Germinal center (tissue), 1 donor: ENCODE measurements at regions not wholly inside any gene's neighbourhood (a gene's known extent, or its start where the extent isn't known, plus 50 kb on each side); places are given as distances from the start of the nearest gene placed in this dataset.
"Not testable (repeated sequence)": the region's sequence is repeated elsewhere in the genome, so short reads cannot be mapped to it uniquely, and the experiment has no call there.

Experiments
- DNase-seq: peaks from one replicate; pipeline ENCODE4 v3.0.0; 2012; ENCODE audit warnings: mixed read lengths, low spot score

- no peak for DNase-seq
Measured at GRCh38 chr12:19992311-19992710, 376.0 kb upstream of the PDE3A start.

- DNase-seq = no peak
Measured at GRCh38 chr12:19994968-19995367, 373.4 kb upstream of the PDE3A start.

- DNase-seq = no peak
Measured at GRCh38 chr12:19997656-19998400, 370.5 kb upstream of the PDE3A start.

DNA sequence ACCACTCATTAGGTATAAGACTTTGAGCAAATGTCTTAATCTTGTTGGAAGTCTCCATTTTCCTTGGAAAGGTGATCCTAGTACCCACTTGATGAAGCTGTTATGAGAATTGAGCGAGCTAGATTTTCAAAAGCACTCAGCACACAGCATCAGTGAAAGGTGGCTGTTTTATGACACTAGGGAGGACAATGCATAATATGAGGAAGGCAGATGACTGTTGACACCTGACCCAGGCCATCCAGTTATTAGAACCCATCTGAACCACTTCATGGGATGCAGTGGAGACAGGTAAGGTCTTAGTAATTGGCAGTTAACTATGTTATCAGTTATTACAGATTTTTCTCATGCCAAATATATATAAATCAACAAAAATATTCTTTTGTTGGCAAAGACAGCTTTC, 369.9 kb upstream of the PDE3A start:
- no peak for DNase-seq

GRCh38 chr12:19998961-19999804, 369.2 kb upstream of the PDE3A start:
- no peak for DNase-seq

DNA sequence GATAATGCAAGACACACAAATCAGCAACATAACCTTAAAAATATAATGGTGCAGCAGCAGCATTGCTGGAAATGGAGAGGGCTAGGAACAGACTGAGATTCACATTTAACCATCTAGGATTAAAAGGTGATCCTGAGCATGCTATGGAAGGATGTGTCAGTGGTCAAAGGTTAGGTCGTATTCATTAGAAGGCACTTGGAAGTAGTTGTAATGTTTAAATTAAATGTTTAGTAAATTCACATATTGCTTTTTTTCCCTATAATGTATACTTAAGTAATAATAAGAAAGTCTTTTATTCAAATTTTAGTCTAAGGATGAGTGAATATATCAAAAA, 368.6 kb upstream of the PDE3A start:
- no peak for DNase-seq

DNA sequence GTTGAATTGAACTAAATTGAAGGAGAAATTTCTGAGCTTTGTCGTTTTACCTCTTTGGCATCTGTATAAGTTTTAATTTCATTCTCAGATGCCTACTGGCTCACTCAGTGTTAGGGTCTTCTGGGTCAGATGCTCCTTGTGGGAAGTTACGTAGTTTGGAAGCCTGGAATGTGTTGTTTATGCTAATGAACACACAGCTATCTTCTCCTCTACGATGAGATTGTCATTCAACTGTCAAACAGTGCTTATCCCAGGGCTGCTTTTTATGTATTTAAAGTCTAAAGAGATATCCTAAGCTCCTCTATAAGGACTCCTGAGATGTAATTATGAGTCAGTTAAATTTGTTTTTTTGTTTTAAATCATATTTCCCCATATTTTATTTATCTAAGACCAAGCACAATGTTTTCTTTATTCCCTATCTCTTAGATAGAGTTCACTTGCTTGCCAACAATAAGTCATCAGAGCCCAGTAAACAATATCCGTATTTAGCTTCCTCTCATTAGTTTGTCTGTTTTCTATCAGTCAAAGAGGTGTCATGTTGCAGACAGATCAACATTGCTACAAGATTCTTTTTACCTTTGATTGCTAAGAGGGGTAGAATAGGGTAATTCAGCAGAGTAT, 368.0 kb upstream of the PDE3A start:
- DNase-seq = no peak

DNA sequence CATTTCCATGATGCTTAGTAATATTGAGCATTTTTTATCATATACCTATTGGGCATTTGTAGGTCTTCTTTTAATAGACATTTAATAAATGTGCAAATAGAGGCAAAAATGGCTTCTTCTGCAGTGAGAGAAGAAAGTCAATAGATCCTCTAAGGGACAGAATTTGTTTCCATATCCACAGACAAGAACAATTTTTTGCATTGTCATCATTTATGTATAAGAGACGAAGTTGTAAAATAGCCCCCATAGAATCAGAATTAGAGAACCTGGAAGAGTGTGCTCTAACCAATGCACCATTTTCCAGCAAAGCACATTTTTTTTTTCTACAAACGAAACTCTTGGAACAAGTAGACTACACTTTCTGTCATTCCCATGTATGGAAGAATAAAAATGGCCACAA, 365.1 kb upstream of the PDE3A start:
- no peak for DNase-seq

GRCh38 chr12:20004952-20005351, 363.4 kb upstream of the PDE3A start:
- DNase-seq = no peak

DNA sequence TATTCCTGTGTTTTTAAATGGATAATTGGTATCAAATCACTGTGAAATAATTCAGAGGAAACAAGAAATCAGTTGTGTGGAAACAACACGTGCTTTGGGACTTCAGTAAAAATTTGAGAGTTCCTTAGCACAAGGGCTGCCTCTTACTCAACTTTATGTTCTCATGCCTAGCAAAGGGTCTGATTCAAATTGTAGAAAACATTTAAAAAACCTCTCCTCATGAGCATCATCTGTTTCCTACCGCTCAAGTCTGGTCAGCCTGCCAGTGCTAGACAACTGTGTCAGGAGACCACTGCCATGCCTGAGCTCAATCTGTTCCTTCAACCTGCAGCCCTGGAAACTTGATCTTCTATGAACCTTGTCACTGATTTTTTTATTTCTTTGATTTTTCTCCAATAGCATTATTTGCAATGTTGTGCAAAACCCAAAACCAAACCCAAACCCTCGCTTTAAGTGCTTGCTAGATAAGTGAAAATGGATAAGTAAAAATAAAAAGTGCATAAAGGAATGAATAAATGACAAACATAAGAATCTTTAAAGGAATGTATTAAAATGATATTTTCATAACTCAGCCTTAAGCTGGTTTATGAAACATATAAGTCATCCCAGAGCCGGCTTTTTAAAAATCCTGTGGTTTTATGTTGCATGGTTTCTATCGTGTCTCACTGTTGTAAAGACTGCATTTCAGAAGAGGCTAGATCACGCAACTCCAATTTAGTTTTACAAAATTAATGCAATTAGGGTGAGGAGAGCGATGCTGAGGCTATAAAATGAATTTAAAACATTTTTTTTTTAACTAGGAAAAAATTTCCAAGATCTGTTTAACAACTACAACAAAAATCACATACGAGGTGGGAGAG, 361.2 kb upstream of the PDE3A start:
- no peak for DNase-seq

DNA sequence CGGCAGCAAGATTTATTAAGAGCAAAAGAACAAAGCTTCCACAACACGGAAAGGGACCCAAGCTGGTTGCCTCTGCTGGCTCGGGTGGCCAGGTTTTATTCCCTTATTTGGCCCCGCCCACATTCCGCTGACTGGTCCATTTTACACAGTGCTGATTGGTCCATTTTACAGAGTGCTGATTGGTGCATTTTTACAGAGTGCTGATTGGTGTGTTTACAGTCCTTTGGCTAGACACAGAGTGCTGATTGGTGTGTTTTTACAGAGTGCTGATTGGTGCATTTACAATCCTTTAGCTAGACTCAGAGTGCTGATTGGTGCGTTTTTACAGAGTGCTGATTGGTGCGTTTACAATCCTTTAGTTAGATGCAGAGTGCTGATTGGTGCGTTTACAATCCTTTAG, 358.4 kb upstream of the PDE3A start:
- DNase-seq = not testable (repeated sequence)

DNA sequence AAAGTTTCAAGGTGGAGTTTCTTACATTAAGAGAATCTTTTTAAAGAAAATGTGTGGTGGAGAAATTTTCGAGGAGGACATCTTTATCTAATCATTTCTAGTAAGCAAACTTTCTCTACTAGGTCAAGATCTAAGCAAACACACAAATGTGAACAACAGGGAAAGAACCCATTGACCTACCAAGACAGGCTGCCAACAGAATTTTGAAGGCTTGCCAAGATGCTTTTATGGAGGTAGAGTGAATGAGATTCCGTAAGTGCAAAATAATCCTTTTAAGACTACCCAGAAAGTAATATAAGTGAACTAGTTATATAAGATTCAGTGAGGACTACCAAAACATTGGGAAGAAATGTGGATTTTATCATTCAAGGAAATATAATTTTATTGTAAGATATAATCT, 357.1 kb upstream of the PDE3A start:
- no peak for DNase-seq

DNA sequence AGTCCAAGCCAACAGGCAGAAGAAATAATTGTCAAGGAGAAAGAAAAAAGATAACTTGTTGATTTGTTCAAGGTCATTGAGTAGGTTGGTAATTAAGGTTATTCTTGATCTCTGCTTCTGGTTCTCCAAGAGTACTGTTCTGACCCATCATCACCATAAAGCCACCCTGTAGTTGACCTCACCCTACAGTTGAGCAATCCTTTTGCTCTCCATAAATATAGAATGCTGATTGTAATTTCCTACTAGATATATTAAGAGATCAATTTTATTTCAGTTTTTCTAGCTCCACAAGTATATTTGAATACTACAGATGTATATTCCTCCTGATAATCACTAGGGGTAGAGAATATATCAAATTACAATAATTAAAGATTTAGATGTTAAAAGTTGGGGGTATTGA, 350.5 kb upstream of the PDE3A start:
- no peak for DNase-seq

- DNase-seq = no peak
Measured at GRCh38 chr12:20018406-20018805, 349.9 kb upstream of the PDE3A start.

DNA sequence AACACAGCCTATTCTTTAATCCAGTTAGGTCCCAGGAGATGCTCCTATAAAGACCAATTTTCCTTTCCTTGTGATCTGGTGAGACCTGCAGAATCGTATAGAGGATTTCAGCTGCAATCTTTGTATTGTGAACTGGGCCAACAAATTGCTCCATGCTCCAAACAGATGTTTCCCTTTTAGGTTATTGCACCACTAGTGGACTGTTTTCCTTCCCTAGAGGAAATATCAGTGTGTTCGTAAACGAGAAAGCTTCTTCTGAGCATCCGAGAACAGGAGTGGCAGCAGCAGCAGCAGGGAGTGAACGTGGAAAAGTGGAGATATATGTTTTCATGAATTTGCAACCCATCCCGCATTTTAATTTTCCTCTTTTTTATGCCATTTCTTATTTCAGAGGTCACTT, 344.1 kb upstream of the PDE3A start:
- DNase-seq = no peak

DNA sequence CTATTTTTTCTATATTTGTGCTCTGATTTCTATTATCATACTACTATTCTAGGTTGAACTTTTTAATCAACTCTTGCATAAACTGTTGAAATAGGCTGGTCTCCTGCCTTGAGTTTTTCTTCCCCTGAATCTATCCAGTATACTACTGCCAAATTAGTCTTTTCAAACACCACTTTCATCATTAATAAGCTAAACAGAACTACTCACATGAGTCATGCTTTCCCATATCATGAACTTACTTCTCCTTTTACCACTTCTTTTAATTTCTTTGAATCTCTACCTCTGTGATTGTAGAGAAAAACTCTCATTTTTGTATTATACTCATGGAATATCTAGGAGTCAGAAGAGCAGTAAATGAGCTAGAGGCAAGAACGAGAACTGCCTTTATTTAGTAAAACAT, 340.3 kb upstream of the PDE3A start:
- no peak for DNase-seq

- DNase-seq = no peak
Measured at GRCh38 chr12:20030826-20031225, 337.5 kb upstream of the PDE3A start.

GRCh38 chr12:20039562-20039961, 328.8 kb upstream of the PDE3A start:
- DNase-seq = no peak

- no peak for DNase-seq
Measured at GRCh38 chr12:20040184-20040583, 328.2 kb upstream of the PDE3A start.

DNA sequence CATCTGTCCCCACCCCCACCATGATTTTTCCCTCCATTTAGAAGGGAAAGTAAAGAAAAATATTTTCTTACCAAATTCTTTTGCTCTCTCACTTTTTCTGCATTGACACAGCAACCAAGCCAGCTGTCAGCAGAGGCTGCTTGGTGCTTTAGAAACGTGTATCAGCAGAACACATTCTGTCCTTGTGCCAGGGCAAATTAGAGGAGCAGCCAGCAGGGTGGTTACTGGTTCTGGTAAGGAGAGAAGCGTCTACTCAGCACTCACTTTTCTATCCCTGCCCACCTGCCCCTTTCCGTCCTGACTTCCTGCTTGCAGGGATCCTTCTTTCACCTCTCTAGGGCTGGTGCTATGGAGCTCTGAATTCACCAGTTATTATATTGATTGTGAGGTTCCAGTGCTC, 327.5 kb upstream of the PDE3A start:
- no peak for DNase-seq

DNA sequence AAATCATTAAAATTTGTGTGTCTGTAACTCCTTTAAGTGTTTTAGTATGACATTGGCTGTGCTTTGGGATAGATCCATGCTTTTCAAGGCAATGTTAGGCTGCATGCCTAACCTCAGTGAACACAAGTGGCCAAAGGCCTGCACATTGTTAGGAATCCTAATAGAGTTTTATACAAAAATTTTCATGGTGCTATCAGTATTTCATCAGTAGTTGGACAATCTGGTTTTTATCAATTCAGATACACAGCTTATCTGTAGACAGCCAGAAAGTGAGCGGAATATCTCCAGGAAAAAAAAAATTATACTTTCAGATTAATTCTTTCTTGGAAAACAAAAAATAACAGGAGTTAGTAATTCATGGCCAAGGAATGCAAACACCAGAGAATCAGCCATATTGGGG, 324.0 kb upstream of the PDE3A start:
- DNase-seq = no peak

DNA sequence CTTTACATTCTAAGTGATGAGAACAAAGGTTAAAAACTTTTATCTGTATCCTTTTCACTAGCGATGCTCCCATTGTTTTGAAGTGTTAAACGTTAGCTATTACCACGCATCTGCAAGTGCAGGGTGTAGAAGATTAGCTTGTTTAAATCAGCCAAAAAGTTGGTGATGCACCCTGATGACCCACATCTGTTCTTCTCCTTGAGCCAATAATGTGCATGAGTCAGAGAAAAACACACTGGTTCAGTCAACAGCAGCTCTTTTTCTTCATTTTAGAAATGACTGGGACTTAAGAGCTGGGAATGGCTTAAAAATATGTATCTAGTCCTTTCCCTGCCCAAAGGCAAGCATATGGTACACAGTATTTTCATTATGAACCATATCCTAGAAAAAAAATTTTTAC, 323.5 kb upstream of the PDE3A start:
- no peak for DNase-seq
